Effector memory CD4-positive, alpha-beta T cell (primary cell): ENCODE measurements at regions not wholly inside any gene's neighbourhood (a gene's known extent, or its start where the extent isn't known, plus 50 kb on each side); places are given as distances from the start of the nearest gene placed in this dataset.

Experiments
- DNase-seq, 3 donors: peaks; one replicate each; pipeline ENCODE4 v3.0.0-alpha.2; 2020
- H3K27ac ChIP-seq: 2 replicates; pipeline ENCODE4 v1.7.0; 2013; ENCODE audit warnings: mild to moderate bottlenecking, low read length, moderate library complexity; ENCODE audit not compliant: insufficient read depth, poor library complexity, severe bottlenecking
- H3K27me3 ChIP-seq: replicated peaks from 2 replicates; pipeline ENCODE4 v1.7.0; 2013; ENCODE audit warnings: mild to moderate bottlenecking, low read length; ENCODE audit not compliant: insufficient read depth, control insufficient read depth, poor library complexity, severe bottlenecking
- H3K36me3 ChIP-seq: 2 replicates; pipeline ENCODE4 v1.7.0; 2013; ENCODE audit warnings: mild to moderate bottlenecking, low read length, moderate library complexity; ENCODE audit not compliant: control insufficient read depth, insufficient read depth
- H3K4me1 ChIP-seq: 2 replicates; pipeline ENCODE4 v1.7.0; 2013; ENCODE audit warnings: low read length, mild to moderate bottlenecking; ENCODE audit not compliant: control insufficient read depth, insufficient read depth, poor library complexity, severe bottlenecking
- H3K4me3 ChIP-seq: 2 replicates; pipeline ENCODE4 v1.7.0; 2013; ENCODE audit warnings: low read length, low read depth, mild to moderate bottlenecking; ENCODE audit not compliant: insufficient read depth, poor library complexity, severe bottlenecking
- H3K9me3 ChIP-seq: 2 replicates; pipeline ENCODE4 v1.7.0; 2013; ENCODE audit warnings: mild to moderate bottlenecking, low read length, moderate library complexity; ENCODE audit not compliant: control insufficient read depth

GRCh38 chr4:66219401-66219800, 549.1 kb upstream of the EPHA5 start:
- H3K27me3 ChIP-seq: no peaks in the 10 kb centered on the region
- no peaks in the 10 kb centered on the region for H3K9me3 ChIP-seq
- H3K4me1 ChIP-seq: no peaks in the 10 kb centered on the region
- no peaks in the 10 kb centered on the region for H3K36me3 ChIP-seq
- DNase-seq: no peak
- no peak overlapping the region for H3K4me3 ChIP-seq
- H3K27ac ChIP-seq: no peak overlapping the region

GRCh38 chr4:66216252-66216651, 546.0 kb upstream of the EPHA5 start:
- Histone ChIP-seq H3K27me3 (no peaks in the 10 kb centered on the region), H3K4me3 (no peak overlapping the region), H3K36me3 (no peaks in the 10 kb centered on the region), H3K4me1 (no peaks in the 10 kb centered on the region), H3K9me3 (no peaks in the 10 kb centered on the region), H3K27ac (no peak overlapping the region)
- DNase-seq: no peak

GRCh38 chr4:66212489-66212888, 542.2 kb upstream of the EPHA5 start:
- Histone ChIP-seq H3K4me3 (no peak overlapping the region), H3K9me3 (no peaks in the 10 kb centered on the region), H3K4me1 (no peaks in the 10 kb centered on the region), H3K27ac (no peak overlapping the region), H3K36me3 (no peaks in the 10 kb centered on the region), H3K27me3 (no peaks in the 10 kb centered on the region)
- no peak for DNase-seq

GRCh38 chr4:66204534-66205247, 534.4 kb upstream of the EPHA5 start:
- DNase-seq: no peak
- Histone ChIP-seq H3K4me3 (no peak overlapping the region), H3K27me3 (no peaks in the 10 kb centered on the region), H3K36me3 (no peaks in the 10 kb centered on the region), H3K27ac (no peak overlapping the region), H3K4me1 (no peaks in the 10 kb centered on the region), H3K9me3 (peaks cover 3% of the 10 kb centered on the region)

- no peak for DNase-seq
- no peaks in the 10 kb centered on the region for H3K4me1 ChIP-seq
- H3K27ac ChIP-seq: no peak overlapping the region
- no peak overlapping the region for H3K4me3 ChIP-seq
- H3K9me3 ChIP-seq: peaks cover 3% of the 10 kb centered on the region
- H3K27me3 ChIP-seq: no peaks in the 10 kb centered on the region
- H3K36me3 ChIP-seq: no peaks in the 10 kb centered on the region
Observed at GRCh38 chr4:66202870-66203269, 532.6 kb upstream of the EPHA5 start.

GRCh38 chr4:66197451-66197850, 527.2 kb upstream of the EPHA5 start:
- Histone ChIP-seq H3K9me3 (no peaks in the 10 kb centered on the region), H3K36me3 (no peaks in the 10 kb centered on the region), H3K27ac (no peak overlapping the region), H3K4me3 (no peak overlapping the region), H3K4me1 (no peaks in the 10 kb centered on the region), H3K27me3 (no peaks in the 10 kb centered on the region)
- DNase-seq: no peak

GRCh38 chr4:66193487-66193886, 523.2 kb upstream of the EPHA5 start:
- no peak for DNase-seq
- H3K27ac ChIP-seq: no peak overlapping the region
- H3K9me3 ChIP-seq: no peaks in the 10 kb centered on the region
- no peaks in the 10 kb centered on the region for H3K27me3 ChIP-seq
- no peaks in the 10 kb centered on the region for H3K4me1 ChIP-seq
- H3K36me3 ChIP-seq: no peaks in the 10 kb centered on the region
- no peak overlapping the region for H3K4me3 ChIP-seq

GRCh38 chr4:66187175-66187720, 517.0 kb upstream of the EPHA5 start:
- Histone ChIP-seq H3K4me1 (no peaks in the 10 kb centered on the region), H3K4me3 (no peak overlapping the region), H3K27me3 (no peaks in the 10 kb centered on the region), H3K36me3 (no peaks in the 10 kb centered on the region), H3K9me3 (no peaks in the 10 kb centered on the region), H3K27ac (no peak overlapping the region)
- no peak for DNase-seq

GRCh38 chr4:66186095-66186494, 515.8 kb upstream of the EPHA5 start:
- DNase-seq: no peak
- Histone ChIP-seq H3K9me3 (no peaks in the 10 kb centered on the region), H3K4me3 (no peak overlapping the region), H3K27ac (no peak overlapping the region), H3K4me1 (no peaks in the 10 kb centered on the region), H3K36me3 (no peaks in the 10 kb centered on the region), H3K27me3 (no peaks in the 10 kb centered on the region)

GRCh38 chr4:66182636-66183035, 512.3 kb upstream of the EPHA5 start:
- no peak overlapping the region for H3K27ac ChIP-seq
- no peak for DNase-seq
- H3K4me3 ChIP-seq: no peak overlapping the region
- H3K9me3 ChIP-seq: no peaks in the 10 kb centered on the region
- no peaks in the 10 kb centered on the region for H3K27me3 ChIP-seq
- H3K4me1 ChIP-seq: no peaks in the 10 kb centered on the region
- H3K36me3 ChIP-seq: no peaks in the 10 kb centered on the region
